SK-N-MC (cell line): ENCODE measurements at regions not wholly inside any gene's neighbourhood (a gene's known extent, or its start where the extent isn't known, plus 50 kb on each side); places are given as distances from the start of the nearest gene placed in this dataset.

Experiments used
- EZH2 ChIP-seq: fragments of 200-600 bp; sonication (generic); IDR thresholded peaks from one replicate; pipeline ENCODE4 v1.6.1; 2017; ENCODE audit warnings: antibody characterized with exemption
- FOXP2 ChIP-seq: optimal IDR thresholded peaks from 2 replicates; pipeline ENCODE3; 2011; ENCODE audit warnings: mild to moderate bottlenecking, moderate library complexity; ENCODE audit not compliant: insufficient read depth; ENCODE audit errors: extremely low read length, control extremely low read depth
- POLR2AphosphoS5 ChIP-seq: IDR thresholded peaks from 2 replicates; pipeline ENCODE4 v1.6.1; 2012; ENCODE audit warnings: mild to moderate bottlenecking, low read depth, low read length, borderline replicate concordance

- TF ChIP-seq POLR2AphosphoS5 (no peak), EZH2 (no peak), FOXP2 (no peak)
Observed at GRCh38 chr5:90113108-90113507, 296.4 kb downstream of the CETN3 start.
